AG04449 (cell line): ENCODE measurements at regions not wholly inside any gene's neighbourhood (a gene's known extent, or its start where the extent isn't known, plus 50 kb on each side); places are given as distances from the start of the nearest gene placed in this dataset.

Experiments
- CTCF ChIA-PET: fragments of 350-600 bp; formaldehyde crosslinking; extraction: SDS; loops from one replicate; lab custom pipeline; 2021; ENCODE audit warnings: antibody characterized with exemption; lab: Yijun Ruan, JAX
- POLR2A ChIA-PET: fragments of 400-600, 350-600 bp; formaldehyde crosslinking; extraction: SDS; loops from one replicate; lab custom pipeline; 2020; ENCODE audit warnings: antibody characterized with exemption, inconsistent platforms; lab: Yijun Ruan, JAX
- DNase-seq: peaks from one replicate; pipeline ENCODE4 v3.0.0-alpha.2; 2010; ENCODE audit warnings: low read depth, low spot score
- H3K4me3 ChIP-seq: 2 replicates; pipeline ENCODE4 v1.5.1; 2011; ENCODE audit warnings: low read depth, mild to moderate bottlenecking, control low read depth, low read length
- TF ChIP-seq, protein P1 (sequence below): IDR thresholded peaks from one replicate; pipeline ENCODE4 v1.5.1; 2011; ENCODE audit warnings: mild to moderate bottlenecking, moderate library complexity, low read length, control low read depth, inconsistent platforms; ENCODE audit not compliant: insufficient read depth; ENCODE audit errors: missing control alignments

DNA sequence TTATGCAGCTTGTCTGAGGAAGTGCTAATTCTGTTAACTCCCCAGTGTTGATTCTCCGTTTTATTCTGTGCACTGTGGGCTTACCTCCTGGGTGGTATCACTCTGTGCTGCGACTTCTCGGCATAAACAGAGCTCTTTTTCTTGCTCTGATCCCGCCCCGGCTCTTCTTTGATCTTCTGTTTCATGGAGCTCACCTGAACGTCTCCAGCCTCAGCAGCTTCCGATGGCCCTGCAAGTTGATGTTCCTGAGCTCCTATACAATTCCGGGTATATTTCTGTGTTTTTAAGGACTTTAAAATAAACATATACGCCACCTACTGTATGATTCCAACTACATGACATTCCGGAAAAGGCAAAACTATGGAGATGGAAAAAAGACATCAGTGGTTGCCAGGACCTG is 110.8 kb downstream of the TENT4A start:
- CTCF ChIA-PET: interaction anchor here (1.1 kb wide), 1 partner anchor 57 kb away, joined by 3 read pairs; no protein-coding TSS in a partner anchor
- POLR2A ChIA-PET: no interaction called here
- no peak for DNase-seq
- TF ChIP-seq, protein P1, sequence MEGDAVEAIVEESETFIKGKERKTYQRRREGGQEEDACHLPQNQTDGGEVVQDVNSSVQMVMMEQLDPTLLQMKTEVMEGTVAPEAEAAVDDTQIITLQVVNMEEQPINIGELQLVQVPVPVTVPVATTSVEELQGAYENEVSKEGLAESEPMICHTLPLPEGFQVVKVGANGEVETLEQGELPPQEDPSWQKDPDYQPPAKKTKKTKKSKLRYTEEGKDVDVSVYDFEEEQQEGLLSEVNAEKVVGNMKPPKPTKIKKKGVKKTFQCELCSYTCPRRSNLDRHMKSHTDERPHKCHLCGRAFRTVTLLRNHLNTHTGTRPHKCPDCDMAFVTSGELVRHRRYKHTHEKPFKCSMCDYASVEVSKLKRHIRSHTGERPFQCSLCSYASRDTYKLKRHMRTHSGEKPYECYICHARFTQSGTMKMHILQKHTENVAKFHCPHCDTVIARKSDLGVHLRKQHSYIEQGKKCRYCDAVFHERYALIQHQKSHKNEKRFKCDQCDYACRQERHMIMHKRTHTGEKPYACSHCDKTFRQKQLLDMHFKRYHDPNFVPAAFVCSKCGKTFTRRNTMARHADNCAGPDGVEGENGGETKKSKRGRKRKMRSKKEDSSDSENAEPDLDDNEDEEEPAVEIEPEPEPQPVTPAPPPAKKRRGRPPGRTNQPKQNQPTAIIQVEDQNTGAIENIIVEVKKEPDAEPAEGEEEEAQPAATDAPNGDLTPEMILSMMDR: no peak
- H3K4me3 ChIP-seq: no peak overlapping the region

DNA sequence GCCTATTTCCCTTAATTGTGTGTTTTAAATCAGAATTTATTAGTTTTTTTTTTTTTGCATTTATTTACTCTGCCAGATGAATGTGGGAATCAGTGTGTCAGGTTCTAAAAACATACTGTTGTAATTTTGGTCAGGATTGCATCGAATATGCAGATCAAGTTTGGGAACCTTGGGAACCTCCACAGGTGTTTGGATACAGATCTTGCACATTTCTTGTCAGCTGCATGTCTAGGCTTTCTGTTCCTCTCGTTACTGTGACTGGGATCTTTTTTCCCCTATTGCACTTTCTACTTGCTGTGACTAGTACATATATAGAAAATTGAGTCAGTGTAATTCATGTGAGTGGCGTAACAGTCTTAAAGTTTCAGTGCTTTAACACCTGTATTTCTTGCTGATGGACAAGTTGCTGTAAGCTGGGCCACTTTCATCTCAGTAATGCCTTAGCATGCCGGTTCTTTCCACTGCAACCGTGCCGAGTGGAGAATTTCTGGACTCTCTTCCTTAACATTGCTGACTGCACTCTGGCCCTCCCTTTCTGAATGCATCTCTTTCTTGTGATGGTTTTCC is 112.5 kb downstream of the TENT4A start:
- ChIA-PET POLR2A (no interaction called here), CTCF (no interaction called here)
- H3K4me3 ChIP-seq: no peak overlapping the region
- DNase-seq: no peak
- TF ChIP-seq, protein P1: no peak

DNA sequence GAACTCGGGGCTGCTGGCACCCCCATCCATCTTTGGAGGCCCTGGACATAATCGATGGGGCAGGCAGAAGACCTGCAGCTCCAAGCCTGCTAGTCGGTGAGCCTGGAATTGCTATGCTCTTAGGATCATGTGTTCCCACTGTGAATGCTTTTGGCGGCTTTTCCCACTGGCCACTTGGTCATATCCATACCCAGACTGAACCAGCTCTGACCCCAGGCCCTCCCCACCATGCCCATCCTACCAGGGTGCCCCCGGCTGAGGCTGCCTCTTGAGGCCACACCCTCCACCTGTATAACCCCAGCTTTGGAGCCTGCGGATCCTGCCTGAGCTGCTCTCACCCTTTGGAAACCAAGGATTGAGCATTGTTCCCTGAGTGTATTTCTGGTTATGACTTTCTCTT is 113.5 kb downstream of the TENT4A start:
- TF ChIP-seq, protein P1: no peak
- CTCF ChIA-PET: no interaction called here
- POLR2A ChIA-PET: no interaction called here
- DNase-seq: no peak
- no peak overlapping the region for H3K4me3 ChIP-seq

DNA sequence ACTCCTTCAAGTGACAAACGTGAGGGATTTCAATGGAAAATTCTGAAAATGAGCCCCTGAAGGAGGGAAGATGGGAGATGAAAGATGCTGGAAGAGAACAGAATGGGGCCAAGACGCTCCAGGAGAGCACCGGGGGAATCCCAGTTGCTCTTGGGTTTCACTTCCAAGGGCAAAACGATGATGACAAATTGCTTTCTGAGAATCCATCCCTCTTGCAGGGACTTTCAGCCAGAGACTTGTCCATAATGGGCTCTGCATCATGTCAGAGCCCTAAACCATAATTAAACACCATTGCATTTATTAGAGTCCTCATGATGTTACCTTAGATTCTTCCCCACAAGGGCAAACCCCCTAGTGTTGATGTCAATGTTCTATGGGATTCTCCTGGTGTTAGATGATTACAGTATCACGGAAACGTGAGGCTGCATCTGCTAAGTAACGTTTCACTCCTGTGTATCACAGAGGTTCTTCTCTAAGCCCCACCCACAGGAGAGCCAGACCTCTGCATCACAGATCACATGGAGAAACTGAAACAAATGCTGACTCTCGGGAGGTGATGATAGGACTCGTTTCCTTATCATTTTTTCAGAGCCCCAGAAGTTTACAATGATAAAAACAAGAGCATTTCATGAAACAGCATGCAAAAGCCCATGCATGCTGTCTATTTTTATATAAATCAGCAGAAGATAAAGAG is 114.4 kb downstream of the TENT4A start:
- CTCF ChIA-PET: no interaction called here
- H3K4me3 ChIP-seq: no peak overlapping the region
- no peak for DNase-seq
- TF ChIP-seq, protein P1: no peak
- POLR2A ChIA-PET: no interaction called here

DNA sequence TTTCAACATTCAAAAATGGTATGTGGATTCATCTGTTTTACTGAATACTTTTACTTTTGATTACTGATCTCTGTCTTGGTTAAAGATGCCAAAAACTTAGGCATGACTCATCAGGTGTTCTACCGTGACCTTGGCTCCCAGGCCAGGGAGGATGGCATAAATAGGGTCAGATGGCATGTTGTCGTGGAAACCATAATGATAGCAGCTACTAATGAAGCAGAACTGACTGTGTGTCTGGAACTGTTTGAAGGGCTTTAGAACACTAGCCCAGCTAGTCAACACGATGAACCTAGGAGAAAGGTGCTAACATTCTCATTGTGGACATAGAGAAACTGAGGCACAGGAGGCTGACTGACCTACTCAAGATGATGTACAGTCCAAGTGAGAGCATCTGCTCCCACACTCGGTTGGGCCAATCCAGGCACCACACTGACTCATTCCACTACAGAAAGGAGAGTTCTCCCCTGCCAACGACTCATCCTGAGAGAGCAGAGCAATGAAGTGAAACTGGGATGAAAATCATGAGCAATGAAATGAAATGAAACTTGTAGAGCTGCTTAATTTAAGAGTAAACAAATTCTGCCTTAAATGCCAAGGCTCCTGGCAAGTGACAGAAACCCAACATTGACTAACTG is 116.0 kb downstream of the TENT4A start:
- ChIA-PET POLR2A (no interaction called here), CTCF (interaction anchor here (0.8 to 0.9 kb wide), 2 partner anchors 252 to 256 kb away, joined by 3 read pairs; no protein-coding TSS in a partner anchor)
- DNase-seq: peak; percentile 10
- no peak overlapping the region for H3K4me3 ChIP-seq
- TF ChIP-seq, protein P1: no peak

DNA sequence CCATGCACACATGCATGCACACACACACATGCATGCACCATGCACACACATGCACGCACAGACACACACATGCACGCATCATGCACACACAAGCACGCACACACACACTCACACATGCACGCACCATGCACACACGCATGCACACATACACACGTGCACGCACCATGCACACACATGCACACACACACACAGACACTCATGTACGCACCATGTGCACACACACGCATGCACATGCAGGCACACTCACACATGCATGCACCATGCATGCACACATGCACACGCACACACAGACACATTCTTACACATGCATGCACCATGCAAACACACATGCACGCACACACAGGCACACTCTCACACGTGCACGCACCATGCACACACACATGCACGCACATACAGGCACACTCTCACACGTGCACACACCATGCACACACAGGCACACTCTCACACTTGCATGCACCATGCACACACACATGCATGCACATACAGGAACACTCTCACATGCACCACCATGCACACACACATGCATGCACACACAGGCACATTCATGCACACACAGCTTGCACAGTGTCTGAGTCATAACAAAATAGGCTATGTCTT is 117.5 kb downstream of the TENT4A start:
- no peak overlapping the region for H3K4me3 ChIP-seq
- POLR2A ChIA-PET: no interaction called here
- DNase-seq: no peak
- CTCF ChIA-PET: no interaction called here
- TF ChIP-seq, protein P1: no peak
